ENCODE measurements at regions not wholly inside any gene's neighbourhood (a gene's known extent, or its start where the extent isn't known, plus 50 kb on each side); places are given as distances from the start of the nearest gene placed in this dataset.

DNA sequence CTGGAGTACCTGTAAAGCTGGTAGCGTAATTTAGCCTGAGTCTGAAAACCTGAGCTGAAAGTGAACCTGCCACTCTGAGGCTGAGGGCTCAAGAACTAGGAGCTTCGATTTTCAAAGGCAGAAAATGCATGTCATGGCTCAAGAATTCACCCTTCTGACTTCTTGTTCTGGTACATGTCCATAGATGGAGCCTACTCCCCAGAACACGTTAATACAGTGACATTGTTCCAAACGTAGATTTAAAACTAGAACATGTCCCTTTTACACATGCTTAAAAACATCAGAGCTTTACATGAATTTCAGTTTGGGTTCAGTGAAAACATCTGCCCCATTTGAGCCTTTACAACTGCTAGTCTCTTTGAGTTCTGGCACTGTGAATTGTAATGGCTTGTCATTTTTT is 115.5 kb upstream of the WDR1 start:
- TF ChIP-seq, protein P1, sequence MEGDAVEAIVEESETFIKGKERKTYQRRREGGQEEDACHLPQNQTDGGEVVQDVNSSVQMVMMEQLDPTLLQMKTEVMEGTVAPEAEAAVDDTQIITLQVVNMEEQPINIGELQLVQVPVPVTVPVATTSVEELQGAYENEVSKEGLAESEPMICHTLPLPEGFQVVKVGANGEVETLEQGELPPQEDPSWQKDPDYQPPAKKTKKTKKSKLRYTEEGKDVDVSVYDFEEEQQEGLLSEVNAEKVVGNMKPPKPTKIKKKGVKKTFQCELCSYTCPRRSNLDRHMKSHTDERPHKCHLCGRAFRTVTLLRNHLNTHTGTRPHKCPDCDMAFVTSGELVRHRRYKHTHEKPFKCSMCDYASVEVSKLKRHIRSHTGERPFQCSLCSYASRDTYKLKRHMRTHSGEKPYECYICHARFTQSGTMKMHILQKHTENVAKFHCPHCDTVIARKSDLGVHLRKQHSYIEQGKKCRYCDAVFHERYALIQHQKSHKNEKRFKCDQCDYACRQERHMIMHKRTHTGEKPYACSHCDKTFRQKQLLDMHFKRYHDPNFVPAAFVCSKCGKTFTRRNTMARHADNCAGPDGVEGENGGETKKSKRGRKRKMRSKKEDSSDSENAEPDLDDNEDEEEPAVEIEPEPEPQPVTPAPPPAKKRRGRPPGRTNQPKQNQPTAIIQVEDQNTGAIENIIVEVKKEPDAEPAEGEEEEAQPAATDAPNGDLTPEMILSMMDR (IDR thresholded peaks at IDR 0.05; ENCODE audit: low read length): no peak
- no peak for TF ChIP-seq EZH2 (optimal IDR thresholded peaks at IDR 0.05; ENCODE audit: low read depth, low read length)
